Stomach (tissue), 8 donors: ENCODE measurements at regions not wholly inside any gene's neighbourhood (a gene's known extent, or its start where the extent isn't known, plus 50 kb on each side); places are given as distances from the start of the nearest gene placed in this dataset.

Experiments
- DNase-seq, 2 donors: peaks; one replicate each; pipeline versions ENCODE4 v3.0.0 to v3.0.0-alpha.2; 2013 to 2019
- H3K27ac ChIP-seq, 5 donors: fragments of 200-600 bp in 4 of 5; sonication (generic) in 4 of 5; one replicate each; pipeline ENCODE4 v1.5.1; 2013 to 2019; ENCODE audit warnings: mild to moderate bottlenecking in 1 of 5, moderate library complexity in 1 of 5
- H3K27me3 ChIP-seq, 3 donors: fragments of 200-600 bp; sonication (generic); one replicate each; pipeline ENCODE4 v1.5.1; 2017 to 2019; ENCODE audit warnings: mixed run types in 1 of 3
- H3K36me3 ChIP-seq, 4 donors: fragments of 200-600 bp; sonication (generic); 1 replicate in 3 of 4; 2 replicates in 1 of 4; pipeline ENCODE4 v1.5.1; 2016 to 2019
- H3K4me1 ChIP-seq, 4 donors: fragments of 200-600 bp; sonication (generic); one replicate each; pipeline ENCODE4 v1.5.1; 2016 to 2019
- H3K4me3 ChIP-seq, 4 donors: fragments of 200-600 bp; sonication (generic) in 3 of 4; one replicate each; pipeline ENCODE4 v1.5.1; 2016 to 2019; ENCODE audit warnings: mild to moderate bottlenecking in 1 of 4
- H3K9me3 ChIP-seq, 4 donors: fragments of 200-600 bp; sonication (generic); one replicate each; pipeline ENCODE4 v1.5.1; 2016 to 2019
- EP300 ChIP-seq: sonication (generic); formaldehyde crosslinking; IDR thresholded peaks from one replicate; pipeline ENCODE4 v1.6.1; 2017; ENCODE audit warnings: antibody characterized with exemption
- POLR2A ChIP-seq, 4 donors: fragments of 450-650 bp; IDR thresholded peaks; one replicate each; pipeline ENCODE4 v1.6.1; 2016; ENCODE audit warnings: antibody characterized with exemption in 4 of 4, control low read depth in 2 of 4, mild to moderate bottlenecking in 1 of 4, moderate library complexity in 1 of 4
- POLR2AphosphoS5 ChIP-seq, 3 donors: sonication (generic); formaldehyde crosslinking; IDR thresholded peaks; one replicate each; pipeline ENCODE4 v1.6.1; 2016; ENCODE audit warnings: antibody characterized with exemption in 3 of 3
- WGBS, 5 donors: extraction: QIAGEN DNeasy Blood & Tissue Kit in 3 of 5; methylation state at CpG; one replicate each; pipeline versions ENCODE4 v1.1.5 to v1.1.7; 2013 to 2018; 5-methylcytosine and 5-hydroxymethylcytosine counted together
- intact Hi-C: fragments of 100-400 bp; cut with DNase I; formaldehyde crosslinking; loops from one replicate; pipeline ENCODE4 v1.15.1; 2023; ENCODE audit warnings: low total_unique reads
- TF ChIP-seq, protein P1 (sequence below), 7 experiments: fragments of 450-650 bp in 4 of 7; fragments of 200-600 bp in 3 of 7; sonication (generic) in 3 of 7; IDR thresholded peaks; one replicate each; pipeline ENCODE4 v1.5.1; 2016 to 2019; ENCODE audit warnings: antibody characterized with exemption in 7 of 7, control low read depth in 2 of 7, mild to moderate bottlenecking in 1 of 7
- donor health status: healthy with polysubstance abuse.
- donor health status: Bipolar disorder and iron deficiency.
- donor health status: healthy.

DNA sequence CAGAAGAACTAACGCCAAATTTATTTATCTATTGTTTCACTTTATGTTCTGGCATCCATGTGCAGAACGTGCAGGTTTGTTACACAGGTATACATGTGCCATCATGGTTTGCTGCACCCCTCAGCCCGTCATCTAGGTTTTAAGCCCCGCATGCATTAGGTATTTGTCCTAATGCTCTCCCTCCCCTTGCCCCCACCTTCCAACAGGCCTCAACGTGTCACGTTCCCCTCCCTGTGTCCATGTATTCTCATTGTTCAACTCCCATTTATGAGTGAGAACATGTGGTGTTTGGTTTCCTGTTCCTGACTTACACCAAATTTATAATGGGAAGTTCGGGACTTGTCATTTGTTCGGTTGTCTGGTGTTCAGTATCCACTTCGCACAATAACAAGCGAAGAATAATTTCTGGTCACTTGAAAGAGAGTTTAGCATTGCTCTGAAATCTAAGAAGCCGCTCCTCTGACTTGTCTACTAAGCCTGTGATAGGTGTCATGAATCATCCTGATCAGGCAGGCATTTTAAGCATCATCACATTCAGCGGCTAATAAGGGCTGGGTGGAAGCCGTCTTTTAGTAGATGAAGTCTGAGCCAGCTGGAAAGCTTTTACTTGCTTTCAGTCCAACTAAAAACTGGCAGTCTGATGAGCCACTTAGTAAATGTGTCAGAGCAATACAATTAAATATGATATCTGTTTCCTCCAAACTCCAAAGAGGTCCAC is 1065.7 kb upstream of the PABPC4L start:
- DNase-seq, result peak in 1 of 2 donors; percentile 50
- intact Hi-C loops, result no loop called here
- no peak overlapping the region for H3K27ac ChIP-seq
- no peaks in the 10 kb centered on the region for H3K27me3 ChIP-seq
- no peaks in the 10 kb centered on the region for H3K36me3 ChIP-seq
- WGBS, 5 donors, result 62 to 75% (median 72%) methylated on average over 13 of the region's 13 CpGs
- H3K9me3 ChIP-seq, result no peaks in the 10 kb centered on the region
- no peak overlapping the region for H3K4me3 ChIP-seq
- H3K4me1 ChIP-seq, result no peaks in the 10 kb centered on the region
- TF ChIP-seq POLR2A (IDR thresholded peaks at IDR 0.05) (no peak), POLR2AphosphoS5 (IDR thresholded peaks at IDR 0.05) (no peak), EP300 (no peak)
- TF ChIP-seq, protein P1, sequence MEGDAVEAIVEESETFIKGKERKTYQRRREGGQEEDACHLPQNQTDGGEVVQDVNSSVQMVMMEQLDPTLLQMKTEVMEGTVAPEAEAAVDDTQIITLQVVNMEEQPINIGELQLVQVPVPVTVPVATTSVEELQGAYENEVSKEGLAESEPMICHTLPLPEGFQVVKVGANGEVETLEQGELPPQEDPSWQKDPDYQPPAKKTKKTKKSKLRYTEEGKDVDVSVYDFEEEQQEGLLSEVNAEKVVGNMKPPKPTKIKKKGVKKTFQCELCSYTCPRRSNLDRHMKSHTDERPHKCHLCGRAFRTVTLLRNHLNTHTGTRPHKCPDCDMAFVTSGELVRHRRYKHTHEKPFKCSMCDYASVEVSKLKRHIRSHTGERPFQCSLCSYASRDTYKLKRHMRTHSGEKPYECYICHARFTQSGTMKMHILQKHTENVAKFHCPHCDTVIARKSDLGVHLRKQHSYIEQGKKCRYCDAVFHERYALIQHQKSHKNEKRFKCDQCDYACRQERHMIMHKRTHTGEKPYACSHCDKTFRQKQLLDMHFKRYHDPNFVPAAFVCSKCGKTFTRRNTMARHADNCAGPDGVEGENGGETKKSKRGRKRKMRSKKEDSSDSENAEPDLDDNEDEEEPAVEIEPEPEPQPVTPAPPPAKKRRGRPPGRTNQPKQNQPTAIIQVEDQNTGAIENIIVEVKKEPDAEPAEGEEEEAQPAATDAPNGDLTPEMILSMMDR (IDR thresholded peaks at IDR 0.05), result no peak

DNA sequence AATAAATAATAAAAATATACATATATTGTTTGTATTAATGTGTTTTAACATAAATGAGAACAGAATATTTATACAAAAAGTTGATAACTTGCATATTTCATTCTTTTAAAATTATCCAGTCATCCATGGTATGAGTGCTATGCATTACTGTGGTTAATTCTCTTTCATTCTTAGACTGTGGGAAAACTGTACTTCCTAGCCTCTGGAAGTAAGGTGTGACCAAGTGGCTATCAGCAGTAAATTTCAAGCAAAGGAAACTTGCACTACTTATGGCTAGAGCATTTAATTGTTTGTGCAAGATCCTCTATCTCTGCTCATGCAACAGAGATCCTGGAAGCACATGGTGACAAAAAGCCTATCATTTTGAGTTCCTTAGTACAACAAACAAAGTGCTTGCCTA is 1054.5 kb upstream of the PABPC4L start:
- no peak for TF ChIP-seq POLR2AphosphoS5 (IDR thresholded peaks at IDR 0.05)
- TF ChIP-seq EP300, result no peak
- TF ChIP-seq, protein P1 (IDR thresholded peaks at IDR 0.05), result no peak
- no peak for TF ChIP-seq POLR2A (IDR thresholded peaks at IDR 0.05)
- Histone ChIP-seq H3K27me3 (no peaks in the 10 kb centered on the region), H3K4me3 (no peak overlapping the region), H3K9me3 (no peaks in the 10 kb centered on the region), H3K4me1 (no peaks in the 10 kb centered on the region), H3K27ac (no peak overlapping the region), H3K36me3 (no peaks in the 10 kb centered on the region)
- DNase-seq, result no peak
- intact Hi-C loops, result no loop called here

DNA sequence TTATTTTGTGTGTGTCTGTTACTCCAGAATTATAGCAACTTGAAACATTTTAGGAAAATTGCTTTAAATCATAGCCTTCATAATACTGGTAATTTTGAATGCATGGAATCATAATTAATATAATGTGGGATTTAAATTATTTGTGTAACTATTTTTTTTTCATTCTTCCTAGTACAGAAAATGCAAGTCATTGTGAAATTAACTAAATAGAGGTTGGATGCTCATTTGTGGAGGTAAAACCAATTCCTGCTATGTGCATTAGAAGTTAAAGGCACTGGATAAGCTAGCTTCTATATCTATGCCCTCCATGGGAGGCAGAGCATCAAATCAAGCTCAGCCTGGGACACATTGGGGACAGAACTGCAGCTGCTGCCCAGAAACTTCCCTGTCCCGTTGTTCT is 1048.5 kb upstream of the PABPC4L start:
- Histone ChIP-seq H3K4me1 (no peaks in the 10 kb centered on the region), H3K27ac (no peak overlapping the region), H3K36me3 (no peaks in the 10 kb centered on the region), H3K4me3 (no peak overlapping the region), H3K9me3 (no peaks in the 10 kb centered on the region), H3K27me3 (no peaks in the 10 kb centered on the region)
- DNase-seq, result no peak
- no peak for TF ChIP-seq EP300
- TF ChIP-seq POLR2AphosphoS5 (IDR thresholded peaks at IDR 0.05), result no peak
- TF ChIP-seq POLR2A (IDR thresholded peaks at IDR 0.05), result no peak
- TF ChIP-seq, protein P1 (IDR thresholded peaks at IDR 0.05), result no peak
- WGBS, 5 donors, result 38 to 65% (median 47%) methylated on average over 1 of the region's 1 CpG
- intact Hi-C loops, result no loop called here

DNA sequence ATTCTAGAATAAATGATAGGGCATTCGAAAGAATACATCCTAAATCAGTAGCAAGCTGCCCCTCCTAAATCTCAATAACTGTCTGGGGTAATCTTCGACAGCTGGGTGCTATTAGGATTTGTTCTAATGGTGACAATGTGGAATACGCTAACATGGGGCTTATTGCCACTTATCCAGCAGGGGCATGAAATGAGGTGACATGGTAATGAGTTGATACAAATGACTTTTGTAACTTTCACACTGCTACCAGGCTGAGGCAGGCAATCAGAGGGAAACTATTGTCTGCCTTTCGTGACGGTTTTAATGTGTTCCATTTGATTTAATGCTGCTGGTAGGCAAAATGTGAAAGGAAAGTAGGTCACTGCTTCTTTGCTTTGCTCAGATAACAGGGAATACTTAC is 1047.4 kb upstream of the PABPC4L start:
- Histone ChIP-seq H3K4me3 (no peak overlapping the region), H3K4me1 (no peaks in the 10 kb centered on the region), H3K27me3 (no peaks in the 10 kb centered on the region), H3K27ac (no peak overlapping the region), H3K36me3 (no peaks in the 10 kb centered on the region), H3K9me3 (no peaks in the 10 kb centered on the region)
- WGBS, 5 donors, result 40 to 61% (median 54%) methylated on average over 5 of the region's 5 CpGs
- intact Hi-C loops, result no loop called here
- no peak for TF ChIP-seq POLR2A (IDR thresholded peaks at IDR 0.05)
- TF ChIP-seq POLR2AphosphoS5 (IDR thresholded peaks at IDR 0.05), result no peak
- peak in 1 of 2 donors; percentile 9 for DNase-seq

DNA sequence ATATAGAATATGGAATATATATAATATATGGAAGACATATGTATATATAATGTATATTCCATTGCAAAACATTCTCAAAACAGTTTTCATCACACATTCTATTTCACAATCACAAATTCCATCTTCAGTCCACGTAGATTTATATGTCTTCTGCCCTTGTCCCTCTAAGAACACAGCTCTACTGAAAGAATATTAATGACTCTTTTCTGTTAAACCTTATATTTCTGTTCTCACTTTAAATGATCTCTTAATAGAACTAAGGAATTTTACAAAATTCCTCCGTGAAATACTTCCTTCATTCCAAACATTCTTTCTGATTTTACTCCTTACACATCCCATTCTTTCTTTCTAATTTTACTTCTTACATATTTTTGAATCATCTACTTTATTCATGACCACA is 1043.1 kb upstream of the PABPC4L start:
- TF ChIP-seq, protein P1 (IDR thresholded peaks at IDR 0.05), result no peak
- no peak for TF ChIP-seq EP300
- no peak for TF ChIP-seq POLR2A (IDR thresholded peaks at IDR 0.05)
- no peak for TF ChIP-seq POLR2AphosphoS5 (IDR thresholded peaks at IDR 0.05)
- DNase-seq, result no peak
- Histone ChIP-seq H3K27me3 (no peaks in the 10 kb centered on the region), H3K4me1 (no peaks in the 10 kb centered on the region), H3K9me3 (no peaks in the 10 kb centered on the region), H3K4me3 (no peak overlapping the region), H3K27ac (no peak overlapping the region), H3K36me3 (no peaks in the 10 kb centered on the region)
- WGBS, 5 donors, result 54 to 66% (median 62%) methylated on average over 2 of the region's 2 CpGs
- intact Hi-C loops, result no loop called here
